ENCODE measurements at regions not wholly inside any gene's neighbourhood (a gene's known extent, or its start where the extent isn't known, plus 50 kb on each side); places are given as distances from the start of the nearest gene placed in this dataset.
A peak's percentile ranks its signal among the peaks of the same experiment; 100 is the strongest.

- DNase-seq (ENCODE audit: low spot score), result no peak
Observed at GRCh38 chr5:68379275-68380036, 163.9 kb downstream of the PIK3R1 start.

GRCh38 chr5:68380078-68380477 lies 164.5 kb downstream of the PIK3R1 start:
- FAIRE-seq, result no peak
- DNase-seq (ENCODE audit: low spot score), result no peak

More at GRCh38 chr5:68379275-68380036, 163.9 kb downstream of the PIK3R1 start:
- FAIRE-seq, result no peak

DNA sequence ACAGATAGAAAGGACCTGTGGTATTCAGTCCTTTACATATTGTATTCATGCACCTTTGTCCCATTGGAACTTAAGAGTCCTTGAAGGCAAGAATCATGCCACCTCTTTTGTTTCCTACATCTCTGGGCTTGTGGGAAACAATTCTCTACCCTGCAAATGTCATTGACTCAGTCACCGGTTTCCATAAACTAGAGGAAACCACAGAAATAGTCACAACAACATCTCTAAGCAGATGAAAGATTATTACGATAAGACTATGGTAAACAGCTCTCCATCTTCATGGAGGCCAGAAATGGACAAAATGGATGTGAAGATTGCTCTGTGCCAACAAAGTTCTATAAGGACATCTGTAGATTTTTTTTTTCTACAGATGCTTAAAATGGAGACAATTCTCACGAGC lies 165.5 kb downstream of the PIK3R1 start:
- FAIRE-seq (no peak), DNase-seq (ENCODE audit: low spot score) (no peak)

DNA sequence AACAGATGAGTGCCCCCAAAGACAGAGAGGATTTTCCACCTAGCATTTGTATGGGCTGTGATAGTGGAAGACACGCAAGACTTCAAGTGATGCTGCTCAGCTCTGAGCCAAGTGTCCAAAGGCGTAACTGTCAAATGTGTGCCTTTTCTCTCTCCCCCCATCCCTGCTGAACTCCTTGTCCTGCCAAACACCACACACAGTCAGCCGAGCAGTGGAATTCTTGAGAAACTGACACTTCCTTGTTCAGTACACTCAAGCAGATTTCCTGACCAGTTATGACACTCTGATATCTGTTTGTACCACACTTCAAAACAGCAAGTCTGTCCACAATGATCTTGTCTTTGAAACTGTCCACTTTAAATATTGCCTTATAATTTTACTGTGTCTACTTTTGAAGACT lies 166.4 kb downstream of the PIK3R1 start:
- DNase-seq (ENCODE audit: low spot score), result no peak
- FAIRE-seq, result no peak

DNA sequence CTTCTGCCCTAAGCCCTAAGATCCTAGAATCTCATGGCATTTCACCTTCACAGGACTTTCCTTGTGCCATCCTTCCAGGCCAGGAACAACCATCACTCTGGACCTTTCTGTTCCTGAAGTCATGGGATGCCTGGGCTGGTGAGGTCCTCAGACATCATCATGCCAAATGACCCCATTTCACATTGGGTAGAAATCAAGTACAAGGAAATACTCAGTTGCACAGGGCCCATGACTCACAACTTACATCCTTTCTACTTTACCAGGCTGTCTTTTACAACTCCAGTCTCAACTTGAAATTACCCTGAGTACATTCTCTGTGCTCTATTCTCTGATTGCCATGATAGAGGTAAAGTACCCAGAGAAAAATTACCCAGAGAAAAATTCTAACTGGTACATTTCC lies 167.1 kb downstream of the PIK3R1 start:
- no peak for DNase-seq (ENCODE audit: low spot score)
- no peak for FAIRE-seq

DNA sequence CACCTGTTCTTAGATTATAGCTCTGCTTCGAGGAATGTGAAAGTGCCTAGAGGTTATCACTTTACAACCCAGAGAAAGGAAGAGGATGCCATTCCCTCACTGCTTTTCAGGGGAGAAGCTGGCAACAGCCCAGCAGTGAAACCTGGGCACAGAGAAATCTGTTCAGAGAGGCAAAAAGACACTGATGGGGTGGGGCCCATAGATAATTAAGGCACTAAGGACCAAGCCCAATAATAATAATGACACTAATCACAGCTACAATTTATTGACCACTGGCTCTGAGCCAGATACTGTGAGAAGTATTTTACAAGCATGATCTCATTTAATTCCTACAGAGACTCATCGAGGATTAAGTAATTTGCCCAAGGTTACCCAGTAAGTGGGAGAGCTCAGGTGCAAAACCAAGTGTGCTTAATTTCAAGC lies 168.3 kb downstream of the PIK3R1 start:
- DNase-seq (ENCODE audit: low spot score) (no peak), FAIRE-seq (no peak)

GRCh38 chr5:68384936-68385594 lies 169.5 kb downstream of the PIK3R1 start:
- DNase-seq (ENCODE audit: low spot score) (no peak), FAIRE-seq (no peak)

GRCh38 chr5:68385936-68386335 lies 170.4 kb downstream of the PIK3R1 start:
- FAIRE-seq, result no peak
- no peak for DNase-seq (ENCODE audit: low spot score)

DNA sequence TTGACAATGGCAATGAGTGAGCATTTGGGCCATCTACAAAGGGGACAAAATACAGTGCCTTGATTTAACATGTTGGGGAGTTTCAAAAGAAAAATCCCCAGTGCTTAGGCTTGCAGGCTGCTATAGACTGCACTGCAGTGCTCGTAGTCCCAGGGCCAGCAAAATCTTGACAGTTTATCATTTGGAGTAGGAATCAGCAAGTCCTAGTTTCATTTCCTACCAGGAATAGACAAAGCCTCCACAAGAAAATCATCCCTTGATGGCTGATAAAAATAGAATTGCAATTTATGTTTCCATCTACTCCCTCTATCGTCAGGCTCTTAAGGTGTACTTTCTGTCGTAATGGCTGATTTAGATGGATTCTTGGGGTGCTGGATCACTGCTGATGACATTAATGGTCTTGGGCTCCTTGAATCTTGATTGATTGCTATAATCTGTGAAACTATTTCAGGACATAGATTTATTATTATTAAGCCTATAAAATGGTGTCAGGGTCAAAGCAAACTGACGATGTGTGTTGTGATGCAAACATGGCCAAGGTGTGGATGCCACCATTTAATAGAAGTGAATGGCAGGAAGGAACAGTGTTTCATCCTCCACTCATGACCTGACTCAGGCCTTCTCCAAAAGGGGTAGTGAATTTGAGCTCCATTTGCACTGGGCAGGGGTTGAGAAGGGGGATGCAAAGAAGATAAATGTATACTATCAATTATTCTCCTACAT lies 171.7 kb downstream of the PIK3R1 start:
- no peak for FAIRE-seq
- DNase-seq (ENCODE audit: low spot score), result no peak

GRCh38 chr5:68389618-68390017 lies 174.1 kb downstream of the PIK3R1 start:
- no peak for FAIRE-seq
- DNase-seq (ENCODE audit: low spot score), result no peak

DNA sequence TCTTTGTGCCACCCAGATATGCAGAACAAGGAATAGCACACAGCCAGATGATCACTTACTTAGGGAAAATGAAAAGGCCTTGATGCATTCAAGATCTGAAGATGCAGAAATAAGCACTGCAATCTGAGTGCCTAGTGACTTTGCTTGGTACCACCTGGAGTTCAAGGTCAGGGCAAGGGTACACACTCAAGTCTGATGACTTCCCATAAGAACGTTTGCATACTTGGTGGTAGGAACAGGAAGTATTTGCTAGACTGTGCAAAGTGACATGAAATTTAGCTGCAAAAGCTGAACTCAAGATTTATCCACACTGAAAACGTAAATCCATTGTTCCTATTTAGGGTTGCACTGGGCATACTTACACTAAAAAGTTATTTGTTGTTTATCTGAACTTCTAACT lies 177.1 kb downstream of the PIK3R1 start:
- FAIRE-seq, result no peak
- DNase-seq (ENCODE audit: low spot score), result no peak

GRCh38 chr5:68395302-68395701 lies 179.7 kb downstream of the PIK3R1 start:
- DNase-seq (ENCODE audit: low spot score), result no peak
- FAIRE-seq, result no peak

GRCh38 chr5:68395926-68396511 lies 180.5 kb downstream of the PIK3R1 start:
- no peak for DNase-seq (ENCODE audit: low spot score)
- no peak for FAIRE-seq

GRCh38 chr5:68396722-68397121 lies 181.2 kb downstream of the PIK3R1 start:
- FAIRE-seq (no peak), DNase-seq (ENCODE audit: low spot score) (no peak)

GRCh38 chr5:68398146-68398812 lies 182.7 kb downstream of the PIK3R1 start:
- no peak for FAIRE-seq

DNA sequence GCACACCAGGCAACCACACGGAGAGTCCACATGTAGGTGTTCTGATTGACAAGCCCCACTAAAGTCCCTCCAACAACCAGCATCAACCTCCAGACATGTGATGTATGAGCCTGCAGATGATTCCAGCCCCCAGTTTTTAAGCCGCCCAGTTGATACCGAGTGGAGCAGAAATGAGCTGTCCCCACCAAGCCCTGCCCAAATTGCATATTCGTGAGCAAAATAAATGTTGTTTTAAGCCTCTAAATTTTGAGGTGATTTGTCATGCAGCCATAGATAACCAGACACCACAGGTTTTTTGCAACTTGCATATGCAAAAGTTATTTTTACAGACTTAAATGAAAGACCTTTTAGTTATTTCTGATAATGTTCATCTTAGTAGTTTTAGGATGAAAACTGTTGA lies 187.7 kb downstream of the PIK3R1 start:
- DNase-seq (ENCODE audit: low spot score) (no peak), FAIRE-seq (no peak)

More at GRCh38 chr5:68398146-68398812, 182.7 kb downstream of the PIK3R1 start:
- DNase-seq (ENCODE audit: low spot score), result no peak

DNA sequence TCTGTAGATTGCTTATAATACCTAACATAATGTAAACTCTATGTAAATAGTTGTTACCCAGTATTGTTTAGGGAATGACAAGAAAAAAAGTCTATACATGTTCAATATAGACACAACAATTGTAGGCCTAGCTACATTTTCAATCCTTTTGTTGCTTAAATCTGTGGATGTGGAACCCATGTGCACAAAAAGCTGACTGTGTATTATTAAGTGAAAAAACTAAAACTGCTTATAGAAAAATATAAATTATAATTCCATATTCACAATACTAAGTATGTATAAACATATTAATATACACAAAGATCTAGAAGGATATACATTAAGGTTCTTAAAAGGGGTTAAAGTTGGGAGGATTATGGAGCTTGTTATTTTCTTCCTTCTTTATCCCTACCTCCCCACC lies 188.7 kb downstream of the PIK3R1 start:
- DNase-seq (ENCODE audit: low spot score) (no peak), FAIRE-seq (no peak)

DNA sequence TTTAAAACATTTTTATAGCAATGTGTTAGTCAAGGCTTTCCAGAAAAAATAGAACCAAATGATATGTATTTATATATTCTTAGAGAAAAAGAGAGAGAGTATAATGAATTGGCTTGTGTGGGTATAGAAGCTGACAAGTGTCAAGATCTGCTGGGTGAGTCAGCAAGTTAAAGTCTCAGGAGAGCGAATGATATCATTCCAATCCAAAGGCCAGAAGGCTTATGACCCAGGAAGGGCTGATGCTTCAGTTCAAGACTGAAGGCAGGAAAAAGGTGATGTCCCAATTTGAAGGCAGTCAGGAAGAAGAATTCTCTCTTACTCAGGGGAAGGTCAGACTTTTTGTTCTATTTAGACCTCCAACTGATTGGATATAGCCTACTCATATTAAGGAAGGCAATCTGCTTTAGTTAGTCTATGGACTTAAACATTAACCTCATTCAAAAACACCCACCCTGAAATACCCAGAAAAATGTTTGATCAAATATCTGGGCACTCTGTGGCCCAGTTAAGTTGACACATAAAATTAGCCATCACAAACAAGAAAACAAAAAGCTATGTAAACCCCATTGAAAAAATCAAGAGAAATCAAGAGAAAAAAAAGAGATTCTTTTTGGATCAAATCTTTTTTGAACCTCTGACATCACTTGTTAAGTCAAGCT lies 189.6 kb downstream of the PIK3R1 start:
- no peak for FAIRE-seq

DNA sequence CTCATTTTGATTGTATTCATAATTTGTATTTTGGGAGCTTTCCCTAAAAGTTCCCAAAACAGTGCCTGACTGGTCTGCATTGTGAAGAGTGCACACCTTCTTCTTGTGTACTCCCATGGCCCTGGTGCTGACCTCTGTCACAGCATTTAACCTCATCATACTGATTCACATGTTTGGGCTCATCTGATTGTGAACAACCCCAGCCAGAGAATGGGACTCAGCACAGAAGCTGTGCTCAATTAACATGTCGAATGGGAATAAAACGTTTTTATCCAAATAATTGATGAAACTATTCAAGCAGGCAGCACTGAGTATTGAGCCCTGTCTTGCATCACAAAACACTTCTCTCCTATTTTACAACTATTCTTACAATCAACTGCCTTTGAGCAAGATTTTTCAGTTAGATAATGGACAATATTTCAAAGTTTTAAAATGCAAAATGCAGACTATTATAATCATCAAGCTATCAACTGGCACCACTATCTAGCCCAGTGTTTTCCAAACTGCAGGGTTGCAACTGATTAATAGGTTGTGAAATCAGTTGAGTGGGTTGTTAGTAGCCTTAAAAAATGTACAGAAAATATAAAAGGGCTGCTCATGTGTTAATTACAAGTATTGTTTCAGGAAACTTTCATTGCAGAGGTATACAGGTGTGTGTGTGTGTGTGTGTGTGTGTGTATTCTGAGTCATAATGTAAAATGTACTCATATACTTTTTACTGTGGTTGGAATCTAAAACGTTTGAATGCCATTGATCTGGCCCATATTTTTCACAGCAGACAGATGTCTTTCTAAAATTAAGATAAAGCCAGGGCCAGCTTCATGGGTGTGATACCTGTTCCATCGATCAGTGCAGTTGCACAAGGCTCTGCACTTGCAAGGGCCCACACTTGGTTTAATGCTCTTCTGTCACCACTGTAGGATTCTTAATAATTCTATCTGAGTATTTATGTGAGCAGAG lies 190.5 kb downstream of the PIK3R1 start:
- FAIRE-seq (no peak), DNase-seq (ENCODE audit: low spot score) (no peak)

More for the DNA sequence above, 189.6 kb downstream of the PIK3R1 start:
- DNase-seq (ENCODE audit: low spot score), result peak; percentile 41
